Panc1 (cell line): ENCODE measurements at regions not wholly inside any gene's neighbourhood (a gene's known extent, or its start where the extent isn't known, plus 50 kb on each side); places are given as distances from the start of the nearest gene placed in this dataset.

ENCODE experiments used
- ATAC-seq: fragments of 200-7000 bp; cut with Tn5 transposase; 2 replicates; pipeline ENCODE4 v1.9.1; 2020; ENCODE audit warnings: mild to moderate bottlenecking, moderate library complexity
- BruUV-seq: library from RNA; stranded (reverse); fragments of 400-500 nt; replicated peaks from 2 replicates; lab custom pipeline; 2021; lab: Mats Ljungman, UMichigan
- CTCF ChIA-PET: fragments of 300-600 bp; sonication (Branson Sonifier 250); formaldehyde crosslinking; loops from one replicate; lab custom pipeline; 2022; ENCODE audit warnings: antibody characterized with exemption; lab: Charles Lee
- POLR2A ChIA-PET: fragments of 300-600 bp; sonication (Branson Sonifier 250); formaldehyde crosslinking; loops from one replicate; lab custom pipeline; 2022; ENCODE audit warnings: antibody characterized with exemption; lab: Charles Lee
- DNase-seq: peaks from one replicate; pipeline ENCODE4 v3.0.0-alpha.2; 2010; ENCODE audit warnings: low read depth, low spot score
- H3K27ac ChIP-seq: 2 replicates; pipeline ENCODE4 v1.5.1; 2011; ENCODE audit warnings: mild to moderate bottlenecking, low read length, inconsistent platforms
- H3K27me3 ChIP-seq: fragments of 200-500 bp; sonication (Bioruptor generic); 2 replicates; pipeline ENCODE4 v1.6.0; 2014; ENCODE audit warnings: low read length, inconsistent platforms; ENCODE audit not compliant: control insufficient read depth, insufficient read depth
- H3K36me3 ChIP-seq: fragments of 200-500 bp; sonication (Bioruptor generic); 2 replicates; pipeline ENCODE4 v1.5.1; 2014; ENCODE audit warnings: inconsistent platforms, mild to moderate bottlenecking, low read length, moderate library complexity; ENCODE audit not compliant: control insufficient read depth, insufficient read depth
- H3K4me1 ChIP-seq: 2 replicates; pipeline ENCODE4 v1.5.1; 2011; ENCODE audit warnings: inconsistent platforms, mild to moderate bottlenecking, low read length, moderate library complexity; ENCODE audit not compliant: control insufficient read depth, insufficient read depth
- H3K4me3 ChIP-seq, 2 experiments: 2 replicates each; pipeline ENCODE4 v1.5.1; 2011 to 2012; ENCODE audit warnings: low read depth in 2 of 2, low read length in 2 of 2, mild to moderate bottlenecking in 2 of 2, inconsistent platforms in 1 of 2, moderate library complexity in 1 of 2
- H3K9me3 ChIP-seq: fragments of 200-500 bp; sonication (Bioruptor generic); 2 replicates; pipeline ENCODE4 v1.5.1; 2014; ENCODE audit warnings: low read depth, mild to moderate bottlenecking, inconsistent platforms, low read length, moderate library complexity; ENCODE audit not compliant: control insufficient read depth, insufficient read depth
- POLR2AphosphoS5 ChIP-seq: IDR thresholded peaks from 2 replicates; pipeline ENCODE4 v1.6.1; 2012; ENCODE audit warnings: mild to moderate bottlenecking, low read depth, low read length, moderate library complexity
- REST ChIP-seq, 2 experiments: IDR thresholded peaks; 2 replicates each; pipeline ENCODE4 v1.6.1; 2011 to 2012; ENCODE audit warnings: low read depth in 2 of 2, control low read depth in 1 of 2, low read length in 1 of 2, mild to moderate bottlenecking in 1 of 2, moderate library complexity in 1 of 2; ENCODE audit not compliant: insufficient read depth in 1 of 2
- SIN3A ChIP-seq: IDR thresholded peaks from 2 replicates; pipeline ENCODE4 v1.6.1; 2012; ENCODE audit warnings: low read depth, mild to moderate bottlenecking, low read length, moderate library complexity, borderline replicate concordance; ENCODE audit not compliant: insufficient read depth
- TCF7L2 ChIP-seq: IDR thresholded peaks from 2 replicates; pipeline ENCODE4 v1.6.1; 2011; ENCODE audit warnings: mild to moderate bottlenecking, low read depth, low read length, inconsistent platforms
- in situ Hi-C: cut with HindIII; loops from 2 replicates; pipeline ENCODE4 v1.10.0; 2016; ENCODE audit warnings: low sequenced_read_pairs, low pct_unique_long_range_greater_than_20kb
- intact Hi-C: fragments of 100-400 bp; cut with micrococcal nuclease; formaldehyde crosslinking; loops from one replicate; pipeline ENCODE4 v1.10.0; 2022; ENCODE audit not compliant: unreplicated experiment
- TF ChIP-seq, protein P1 (sequence below): fragments of 450-650 bp; IDR thresholded peaks from 2 replicates; pipeline ENCODE4 v1.5.1; 2017; ENCODE audit warnings: mild to moderate bottlenecking

- no peak for DNase-seq
- Histone ChIP-seq H3K9me3 (no peaks in the 10 kb centered on the region), H3K4me3 (no peak overlapping the region), H3K4me1 (no peaks in the 10 kb centered on the region), H3K36me3 (no peaks in the 10 kb centered on the region), H3K27me3 (no peaks in the 10 kb centered on the region), H3K27ac (no peak overlapping the region)
- TF ChIP-seq REST (IDR thresholded peaks at IDR 0.05; ENCODE audit: insufficient read depth in 1 of 2, low read depth in 2 of 2, low read length in 1 of 2) (no peak), TCF7L2 (no peak), SIN3A (no peak), POLR2AphosphoS5 (no peak)
- TF ChIP-seq, protein P1, sequence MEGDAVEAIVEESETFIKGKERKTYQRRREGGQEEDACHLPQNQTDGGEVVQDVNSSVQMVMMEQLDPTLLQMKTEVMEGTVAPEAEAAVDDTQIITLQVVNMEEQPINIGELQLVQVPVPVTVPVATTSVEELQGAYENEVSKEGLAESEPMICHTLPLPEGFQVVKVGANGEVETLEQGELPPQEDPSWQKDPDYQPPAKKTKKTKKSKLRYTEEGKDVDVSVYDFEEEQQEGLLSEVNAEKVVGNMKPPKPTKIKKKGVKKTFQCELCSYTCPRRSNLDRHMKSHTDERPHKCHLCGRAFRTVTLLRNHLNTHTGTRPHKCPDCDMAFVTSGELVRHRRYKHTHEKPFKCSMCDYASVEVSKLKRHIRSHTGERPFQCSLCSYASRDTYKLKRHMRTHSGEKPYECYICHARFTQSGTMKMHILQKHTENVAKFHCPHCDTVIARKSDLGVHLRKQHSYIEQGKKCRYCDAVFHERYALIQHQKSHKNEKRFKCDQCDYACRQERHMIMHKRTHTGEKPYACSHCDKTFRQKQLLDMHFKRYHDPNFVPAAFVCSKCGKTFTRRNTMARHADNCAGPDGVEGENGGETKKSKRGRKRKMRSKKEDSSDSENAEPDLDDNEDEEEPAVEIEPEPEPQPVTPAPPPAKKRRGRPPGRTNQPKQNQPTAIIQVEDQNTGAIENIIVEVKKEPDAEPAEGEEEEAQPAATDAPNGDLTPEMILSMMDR, result no peak
- in situ Hi-C loops (no loop called here), intact Hi-C loops (no loop called here)
- no peak for ATAC-seq
- ChIA-PET CTCF (no interaction called here), POLR2A (no interaction called here)
- BruUV-seq, result no TSS peak
These were observed 953.9 kb upstream of the PCDH10 start for GRCh38 chr4:132195176-132195575.

- no peak for ATAC-seq
- CTCF ChIA-PET, result no interaction called here
- Histone ChIP-seq H3K4me3 (no peak overlapping the region), H3K4me1 (no peaks in the 10 kb centered on the region), H3K9me3 (no peaks in the 10 kb centered on the region), H3K27ac (no peak overlapping the region), H3K36me3 (no peaks in the 10 kb centered on the region), H3K27me3 (no peaks in the 10 kb centered on the region)
- in situ Hi-C loops (no loop called here), intact Hi-C loops (no loop called here)
- BruUV-seq, result no TSS peak
- TF ChIP-seq REST (IDR thresholded peaks at IDR 0.05; ENCODE audit: insufficient read depth in 1 of 2, low read depth in 2 of 2, low read length in 1 of 2), result no peak
- TF ChIP-seq, protein P1, result no peak
- no peak for TF ChIP-seq TCF7L2
- no peak for TF ChIP-seq POLR2AphosphoS5
- TF ChIP-seq SIN3A, result no peak
- POLR2A ChIA-PET, result no interaction called here
- no peak for DNase-seq
These were observed 945.5 kb upstream of the PCDH10 start for GRCh38 chr4:132203618-132204017.
